Myocyte (in vitro differentiated cells): ENCODE measurements at regions not wholly inside any gene's neighbourhood (a gene's known extent, or its start where the extent isn't known, plus 50 kb on each side); places are given as distances from the start of the nearest gene placed in this dataset.
A peak's percentile ranks its signal among the peaks of the same experiment; 100 is the strongest.
"Not testable (repeated sequence)": the region's sequence is repeated elsewhere in the genome, so short reads cannot be mapped to it uniquely, and the experiment has no call there.

Source experiments
- DNase-seq: peaks from one replicate; pipeline ENCODE4 v3.0.0-alpha.2; 2012; ENCODE audit warnings: low read depth

GRCh38 chr14:87640553-87640952 is 352.4 kb downstream of the GALC start:
- DNase-seq: no peak

DNA sequence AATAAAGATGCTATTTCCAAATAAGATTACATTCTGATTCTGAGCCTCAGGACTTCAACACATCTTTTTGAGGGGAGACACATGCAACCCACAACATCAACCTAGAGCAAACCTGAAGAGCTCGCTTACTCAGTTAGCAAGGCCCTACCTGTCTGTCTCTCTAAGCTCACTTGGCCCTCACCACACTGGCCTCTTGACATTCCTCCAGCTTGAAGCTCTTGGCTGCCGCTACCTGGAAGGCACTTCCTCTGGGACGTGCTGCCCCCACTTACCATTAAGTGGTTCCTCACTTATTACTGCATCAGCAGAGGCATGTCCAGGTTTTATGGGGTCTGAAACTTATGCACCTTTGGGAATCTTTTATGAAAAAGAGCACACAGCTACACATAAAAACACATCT is 354.8 kb downstream of the GALC start:
- no peak for DNase-seq

- no peak for DNase-seq
These were observed 357.5 kb downstream of the GALC start for GRCh38 chr14:87635442-87635841.

- DNase-seq: no peak
These were observed 360.2 kb downstream of the GALC start for GRCh38 chr14:87632796-87633195.

- no peak for DNase-seq
These were observed 362.1 kb downstream of the GALC start for GRCh38 chr14:87630846-87631245.

- no peak for DNase-seq
These were observed 363.2 kb downstream of the GALC start for GRCh38 chr14:87629788-87630187.

DNA sequence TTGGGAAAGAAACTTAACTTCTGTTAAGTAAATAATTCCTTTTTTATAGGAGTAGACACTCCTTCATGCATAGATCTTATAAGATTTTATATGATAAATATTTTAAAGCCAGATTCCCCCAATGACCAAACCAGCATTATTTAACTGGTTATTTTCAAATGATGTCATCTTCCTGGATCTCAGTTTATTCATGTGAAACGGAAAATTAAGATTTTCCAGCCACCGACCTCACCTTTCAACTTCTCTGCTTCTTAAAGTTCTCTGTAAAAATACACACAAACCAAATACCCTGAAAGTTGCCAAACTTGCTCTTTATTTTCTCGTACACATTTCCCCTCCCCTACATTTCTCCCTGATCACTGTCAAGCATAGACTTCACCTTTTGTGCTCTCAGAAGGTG is 364.2 kb downstream of the GALC start:
- DNase-seq: no peak

DNA sequence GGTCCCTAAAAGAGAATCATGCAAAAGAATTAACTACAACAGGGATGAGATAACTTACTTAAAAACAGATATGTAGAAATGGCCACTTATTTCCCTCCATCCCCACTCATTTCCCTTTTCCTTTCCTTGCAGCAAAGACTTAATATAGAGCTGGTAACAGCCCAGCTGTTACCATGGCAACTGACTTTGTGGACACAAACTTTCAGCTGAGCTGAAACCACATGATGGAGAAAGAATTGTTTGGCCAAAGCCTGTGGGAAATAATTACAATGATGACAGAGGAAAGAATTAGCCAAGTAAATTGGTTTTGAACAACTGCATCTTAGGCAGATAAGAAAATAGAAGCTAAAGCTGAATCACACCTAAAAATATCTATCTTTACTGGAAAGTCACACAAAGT is 364.9 kb downstream of the GALC start:
- DNase-seq: peak; percentile 1

DNA sequence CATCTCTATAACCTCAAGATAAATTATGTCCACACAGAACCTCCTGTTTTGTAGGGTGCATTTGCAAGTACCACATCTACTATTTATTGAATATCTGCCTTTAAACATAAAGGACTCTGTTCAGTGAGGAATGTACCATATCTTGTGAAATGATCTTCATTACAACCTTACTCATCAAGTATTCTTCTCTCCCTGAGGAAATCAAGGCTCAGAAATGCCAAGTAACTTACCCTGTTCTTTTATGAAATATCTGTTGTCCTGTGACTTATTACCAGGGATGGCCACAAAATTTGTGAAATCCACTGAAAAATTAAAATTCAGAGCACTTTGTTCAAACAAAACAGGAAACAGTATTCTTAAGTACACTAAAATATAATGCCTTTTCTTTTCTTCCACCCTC is 366.7 kb downstream of the GALC start:
- no peak for DNase-seq

DNA sequence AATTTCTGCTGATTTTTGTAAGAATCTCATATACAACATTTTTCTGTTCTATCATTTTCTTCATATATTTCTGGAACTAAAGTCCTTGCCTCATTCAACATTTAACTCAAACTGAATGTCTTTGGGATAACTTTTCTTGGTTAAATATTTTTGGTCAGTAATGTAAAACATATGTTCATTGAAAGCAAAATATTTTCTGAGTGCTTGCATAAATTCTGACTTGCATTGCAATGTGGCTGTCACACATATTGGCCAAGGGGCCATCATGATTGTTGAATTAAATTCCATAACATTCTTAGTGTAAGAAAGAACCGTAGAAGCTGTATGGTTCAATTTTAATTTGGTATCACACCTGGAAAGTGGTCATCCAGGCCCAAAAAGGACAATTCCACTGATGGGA is 369.4 kb downstream of the GALC start:
- DNase-seq: no peak

GRCh38 chr14:87617079-87617478 is 375.9 kb downstream of the GALC start:
- DNase-seq: no peak

GRCh38 chr14:87615822-87616679 is 376.9 kb downstream of the GALC start:
- peak; percentile 19 for DNase-seq

DNA sequence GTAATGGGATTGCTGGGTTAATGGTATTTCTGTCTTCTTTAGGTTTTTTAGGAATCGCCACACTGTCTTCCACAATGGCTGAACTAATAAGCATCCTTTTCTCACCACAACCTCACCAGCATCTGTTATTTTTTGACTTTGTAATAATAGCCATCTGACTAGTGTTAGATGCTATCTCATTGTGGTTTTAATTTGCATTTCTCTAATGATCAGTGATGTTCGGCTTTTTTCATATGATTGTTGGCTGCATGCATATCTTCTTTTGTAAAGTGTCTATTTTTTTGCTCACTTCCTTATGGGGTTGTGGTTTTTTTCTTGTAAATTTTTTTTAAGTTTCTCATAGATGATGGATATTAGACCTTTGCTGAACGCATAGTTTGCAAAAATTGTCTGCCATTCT is 377.9 kb downstream of the GALC start:
- DNase-seq: no peak

DNA sequence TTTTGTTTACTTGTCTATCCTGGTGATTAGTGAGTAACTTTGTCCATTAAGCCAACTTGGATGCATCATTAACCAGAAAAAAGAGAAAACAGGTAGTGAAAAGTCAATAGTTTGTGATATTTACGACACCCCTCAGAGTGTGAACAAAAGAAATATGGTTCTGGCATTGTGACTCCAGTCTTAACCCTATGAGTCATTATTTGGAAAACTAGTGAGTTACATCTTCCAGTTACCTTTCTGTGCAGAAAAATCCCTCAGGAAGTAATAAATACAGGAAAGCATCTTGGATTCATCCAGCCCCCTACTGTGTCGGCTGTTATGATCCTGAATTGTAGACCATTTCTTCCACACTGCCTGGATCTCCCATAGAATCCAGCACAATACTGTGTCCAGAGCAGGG is 379.1 kb downstream of the GALC start:
- DNase-seq: no peak

- not testable (repeated sequence) for DNase-seq
These were observed 385.9 kb downstream of the GALC start for GRCh38 chr14:87607056-87607455.

GRCh38 chr14:87601036-87601435 is 391.9 kb downstream of the GALC start:
- no peak for DNase-seq

- DNase-seq: no peak
These were observed 392.7 kb downstream of the GALC start for GRCh38 chr14:87600240-87600639.

GRCh38 chr14:87581298-87581697 is 411.7 kb downstream of the GALC start:
- DNase-seq: no peak

DNA sequence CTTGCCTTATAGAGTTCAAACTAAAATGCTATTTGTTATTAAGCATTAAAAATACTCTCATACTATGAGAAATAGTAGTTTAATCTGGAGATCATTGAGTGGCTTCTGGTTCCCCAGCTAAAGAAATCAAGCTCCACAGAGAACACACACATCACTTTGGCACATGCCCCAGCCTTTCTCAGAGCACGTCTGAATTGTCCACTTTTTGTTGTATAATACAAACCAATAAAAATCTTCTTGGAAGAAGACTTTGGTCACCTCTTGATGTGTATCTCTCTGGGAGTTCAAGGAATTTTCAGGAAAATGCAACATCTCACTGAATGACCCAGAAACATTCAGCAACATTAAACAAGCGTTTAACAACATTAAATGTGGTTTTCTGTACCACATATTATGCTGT is 413.9 kb downstream of the GALC start:
- DNase-seq: no peak

DNA sequence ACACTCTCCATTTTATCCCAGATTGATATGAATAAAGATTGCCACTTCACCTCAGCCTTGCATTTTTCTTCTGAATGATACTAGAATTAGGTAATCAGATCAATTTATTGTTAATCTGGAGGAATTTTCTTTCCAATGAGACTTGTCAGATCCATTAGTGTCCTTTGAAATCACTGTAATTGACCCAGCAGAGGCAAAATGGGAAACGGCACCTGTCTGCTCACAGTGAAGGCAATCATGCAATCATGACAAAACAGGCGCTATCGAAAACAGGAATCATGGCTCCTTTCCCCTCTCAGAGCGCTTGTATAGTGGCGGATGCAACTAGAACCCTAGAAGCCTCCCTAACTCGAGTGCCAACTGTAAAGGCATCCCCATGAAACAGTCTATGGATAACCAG is 417.6 kb downstream of the GALC start:
- DNase-seq: no peak

DNA sequence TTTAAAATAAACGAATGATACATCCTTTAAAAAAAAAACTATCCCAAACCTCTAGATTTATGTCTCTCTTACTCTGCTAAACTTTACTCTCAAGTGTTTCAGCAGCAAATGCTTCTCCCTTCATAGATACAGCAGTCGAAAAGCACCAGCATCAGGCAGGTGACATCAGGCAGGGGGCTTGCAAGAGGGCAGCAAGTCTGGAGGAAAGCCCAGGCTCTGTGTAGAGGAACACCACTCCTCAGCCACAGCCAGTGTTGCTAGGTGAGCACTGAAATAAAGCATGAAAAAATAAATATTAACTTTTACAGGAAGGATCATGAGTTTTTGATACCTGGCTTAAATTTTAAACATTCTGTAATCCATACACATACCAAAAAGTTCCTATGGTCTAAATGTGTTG is 419.4 kb downstream of the GALC start:
- no peak for DNase-seq

GRCh38 chr14:87567618-87568295 is 425.2 kb downstream of the GALC start:
- DNase-seq: no peak

GRCh38 chr14:87566991-87567390 is 426.0 kb downstream of the GALC start:
- no peak for DNase-seq
